NCI-H1092 (cell line): ENCODE measurements at regions not wholly inside any gene's neighbourhood (a gene's known extent, or its start where the extent isn't known, plus 50 kb on each side); places are given as distances from the start of the nearest gene placed in this dataset.
"Not testable (repeated sequence)": the region's sequence is repeated elsewhere in the genome, so short reads cannot be mapped to it uniquely, and the experiment has no call there.

Experiments
- DNase-seq: peaks from one replicate; lab custom pipeline; 2025; lab: John Stamatoyannopoulos, UW

DNA sequence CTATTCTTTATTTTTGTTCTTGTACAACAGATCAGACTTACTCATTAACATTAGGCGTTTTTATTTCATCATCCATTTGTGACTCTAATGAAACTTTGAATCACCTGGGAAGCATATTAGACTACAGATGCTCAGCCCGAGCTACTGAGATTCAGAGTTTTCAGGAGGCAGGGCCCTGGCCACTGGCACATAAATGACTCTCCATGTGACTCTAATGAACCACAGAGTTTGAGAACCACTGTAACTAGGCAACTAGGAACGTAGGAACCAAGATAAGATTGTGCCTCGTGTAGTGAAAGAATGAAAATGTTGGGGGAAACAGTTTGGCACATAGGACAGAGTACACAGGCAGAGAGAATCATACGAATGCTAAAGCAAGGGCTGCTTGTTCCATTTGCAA, 405.9 kb upstream of the BTBD3 start:
- no peak for DNase-seq

DNA sequence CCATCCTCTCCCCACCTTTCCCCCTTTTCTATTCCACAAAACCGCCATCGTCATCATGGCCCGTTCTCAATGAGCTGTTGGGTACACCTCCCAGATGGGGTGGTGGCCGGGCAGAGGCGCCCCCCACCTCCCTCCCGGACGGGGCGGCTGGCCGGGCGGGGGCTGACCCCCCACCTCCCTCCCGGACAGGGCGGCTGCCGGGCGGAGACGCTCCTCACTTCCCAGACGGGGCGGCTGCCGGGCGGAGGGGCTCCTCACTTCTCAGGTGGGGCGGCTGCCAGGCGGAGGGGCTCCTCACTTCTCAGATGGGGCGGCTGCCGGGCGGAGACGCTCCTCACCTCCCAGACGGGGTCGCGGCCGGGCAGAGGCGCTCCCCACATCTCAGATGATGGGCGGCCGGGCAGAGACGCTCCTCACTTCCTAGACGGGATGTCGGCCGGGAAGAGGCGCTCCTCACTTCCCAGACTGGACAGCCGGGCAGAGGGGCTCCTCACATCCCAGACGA, 404.4 kb upstream of the BTBD3 start:
- DNase-seq, result not testable (repeated sequence)

DNA sequence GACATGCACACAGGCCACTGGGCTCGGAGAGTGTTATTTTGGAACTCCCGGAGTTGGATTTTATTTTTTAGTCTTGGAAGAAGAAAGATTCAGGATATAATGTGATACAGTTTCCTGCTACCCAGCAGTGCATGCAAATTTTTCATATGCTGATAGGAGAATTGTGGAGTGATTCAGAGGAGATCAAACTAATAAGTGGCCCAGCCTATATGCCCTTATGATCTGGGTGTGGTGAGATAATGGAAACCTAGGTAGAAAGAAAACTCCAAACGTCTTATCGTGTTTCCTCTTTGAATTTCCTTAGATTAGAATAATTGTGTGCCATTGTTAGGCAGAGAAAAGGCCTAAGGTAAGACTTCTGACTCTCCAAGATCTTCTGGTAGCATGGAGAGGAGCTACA, 401.2 kb upstream of the BTBD3 start:
- no peak for DNase-seq

DNA sequence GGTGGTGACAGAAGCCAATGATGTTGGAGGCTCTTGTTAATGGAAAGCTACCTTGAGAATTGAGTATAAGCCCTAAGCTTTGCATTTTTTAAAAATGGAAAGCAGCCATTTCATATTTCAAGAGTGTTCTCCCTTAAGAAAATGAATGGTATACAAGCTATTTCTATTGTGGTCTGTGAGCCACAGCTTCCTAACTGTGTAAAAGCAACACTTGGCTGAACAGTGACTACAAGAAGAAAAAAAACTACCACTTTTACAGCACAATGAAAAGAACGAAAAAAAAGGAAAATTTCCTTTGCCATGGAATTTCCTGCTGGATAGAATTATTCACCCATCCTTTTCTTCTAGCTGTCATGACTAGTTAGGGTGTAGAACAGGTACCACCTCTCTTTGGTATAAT, 397.1 kb upstream of the BTBD3 start:
- no peak for DNase-seq

DNA sequence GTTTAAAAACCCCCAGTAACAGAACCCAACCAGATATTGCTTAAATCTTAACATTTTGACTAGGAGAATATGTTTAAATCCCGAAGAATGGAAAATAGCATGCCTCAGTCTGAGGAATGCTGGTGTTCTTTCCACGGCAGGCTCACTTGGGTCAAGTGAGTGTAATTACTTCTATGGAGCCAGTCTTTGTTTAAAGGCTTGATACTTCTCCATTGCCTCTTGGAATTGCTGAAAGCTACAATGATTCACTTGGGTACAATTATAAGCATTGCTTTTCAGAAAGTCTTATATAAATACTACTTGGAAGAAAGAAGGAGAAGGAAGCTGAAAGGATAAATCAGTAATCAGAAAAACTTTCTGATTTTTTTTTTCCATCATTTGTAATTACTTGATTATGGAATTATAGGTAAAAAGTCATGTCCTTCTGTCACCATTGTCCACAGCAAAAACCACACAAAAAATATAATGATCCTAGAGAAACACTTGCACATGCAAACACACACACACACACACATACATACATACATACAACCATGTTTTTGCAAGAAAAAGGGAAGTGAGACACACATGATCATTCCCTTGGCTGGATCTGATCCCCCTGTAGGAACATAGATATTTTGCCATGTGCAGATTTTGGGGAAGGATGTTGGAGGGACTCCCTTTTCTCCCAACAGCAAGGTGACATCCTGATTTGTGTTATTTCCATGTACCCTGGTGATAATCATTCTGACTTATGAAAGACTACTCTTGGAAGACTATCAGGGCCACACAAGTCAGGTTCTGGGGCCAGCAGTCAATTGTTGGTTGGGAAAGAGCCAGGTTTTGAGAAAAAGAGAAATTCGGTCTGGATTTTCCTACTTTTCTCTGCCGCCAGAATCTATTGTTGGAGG, 396.0 kb upstream of the BTBD3 start:
- no peak for DNase-seq

DNA sequence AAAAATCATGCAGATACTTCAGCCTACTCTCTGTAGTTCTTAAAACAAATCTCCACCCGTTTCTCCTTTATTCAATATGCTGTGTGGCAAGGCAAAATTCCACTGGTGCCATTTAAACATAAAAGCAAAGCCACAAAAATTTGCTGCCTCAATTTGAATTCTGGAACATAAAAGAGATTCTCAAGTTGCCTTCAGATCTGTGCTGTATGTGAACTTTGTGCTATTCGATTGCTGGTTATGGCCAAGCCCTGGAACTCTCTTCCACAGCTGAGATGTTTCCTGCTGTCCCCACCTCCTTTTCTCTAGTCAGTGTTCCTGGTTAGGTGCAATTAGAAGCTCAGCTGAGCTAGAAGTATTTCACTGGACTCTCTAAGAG, 395.3 kb upstream of the BTBD3 start:
- no peak for DNase-seq

DNA sequence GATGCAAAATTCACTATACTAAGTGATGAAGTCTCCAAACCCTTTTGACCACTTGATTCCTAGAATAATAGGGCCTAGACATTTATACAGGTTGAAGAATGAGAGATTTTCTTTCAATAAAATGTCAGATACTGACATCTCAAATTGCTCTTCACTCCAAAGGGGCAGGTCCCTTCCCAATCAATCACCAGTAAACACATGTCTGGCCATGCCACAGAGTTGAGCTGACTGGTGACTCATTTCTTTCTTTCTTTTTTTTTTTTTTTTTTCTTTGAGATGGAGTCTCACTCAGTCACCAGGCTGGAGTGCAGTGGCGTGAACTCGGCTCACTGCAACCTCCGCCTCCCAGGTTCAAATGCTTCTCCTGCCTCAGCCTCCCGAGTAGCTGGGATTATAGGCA, 388.6 kb upstream of the BTBD3 start:
- no peak for DNase-seq

DNA sequence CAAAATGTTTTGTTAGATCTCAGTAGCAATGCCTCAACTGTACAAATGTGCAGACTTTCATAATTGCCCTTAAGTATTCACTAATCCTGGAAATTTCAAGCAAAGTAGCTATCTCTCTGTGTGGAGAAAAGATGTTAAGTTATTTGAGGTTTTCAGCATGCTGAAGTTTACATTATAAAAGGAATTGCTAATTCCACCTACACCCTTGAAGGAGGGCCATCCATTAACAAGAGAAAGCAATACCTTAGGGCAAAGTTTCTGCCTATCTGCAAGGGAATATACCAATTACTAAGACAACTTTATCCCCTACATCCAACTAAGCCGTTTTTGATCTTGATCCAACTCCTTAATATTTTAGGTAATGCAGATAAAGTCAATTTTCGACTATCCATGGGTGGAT, 380.7 kb upstream of the BTBD3 start:
- no peak for DNase-seq

DNA sequence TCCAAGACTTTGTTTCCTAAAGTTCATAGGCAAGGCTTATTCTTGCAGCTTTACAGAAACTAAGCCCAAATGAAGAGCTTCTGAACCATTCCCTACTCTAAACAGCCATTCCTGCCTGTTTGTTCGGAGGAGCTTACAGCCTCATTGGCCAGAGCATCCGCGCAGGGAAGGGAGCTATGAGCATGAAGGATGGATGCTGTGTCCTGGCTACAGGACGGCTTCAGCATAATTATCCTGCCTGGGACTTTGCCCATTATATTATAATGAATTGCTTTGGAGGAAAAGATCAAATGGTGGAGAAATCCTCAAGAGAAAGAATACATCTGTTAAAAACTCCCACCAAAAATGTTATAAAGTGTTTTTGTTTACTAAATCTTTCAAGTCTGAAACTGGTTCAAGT, 378.2 kb upstream of the BTBD3 start:
- DNase-seq, result no peak

DNA sequence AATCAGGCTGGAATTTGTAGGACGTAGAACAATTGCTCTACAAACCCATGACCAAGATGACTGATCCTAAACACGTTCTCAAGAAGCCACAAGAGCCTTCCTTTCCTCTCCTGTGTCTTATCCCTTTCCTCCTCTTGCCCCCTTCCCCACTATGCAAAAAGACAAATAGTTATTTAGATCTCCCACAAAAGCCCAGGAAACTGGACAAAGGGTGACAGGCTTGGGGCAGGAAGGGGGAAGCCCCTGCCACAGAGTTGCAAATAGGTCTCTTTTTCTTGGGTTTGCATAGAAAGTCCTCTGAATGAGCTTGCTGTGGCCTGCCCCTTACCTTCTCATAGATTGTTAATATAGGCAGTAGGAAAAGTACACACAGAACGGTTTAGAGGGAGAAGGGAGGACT, 377.1 kb upstream of the BTBD3 start:
- DNase-seq, result no peak

DNA sequence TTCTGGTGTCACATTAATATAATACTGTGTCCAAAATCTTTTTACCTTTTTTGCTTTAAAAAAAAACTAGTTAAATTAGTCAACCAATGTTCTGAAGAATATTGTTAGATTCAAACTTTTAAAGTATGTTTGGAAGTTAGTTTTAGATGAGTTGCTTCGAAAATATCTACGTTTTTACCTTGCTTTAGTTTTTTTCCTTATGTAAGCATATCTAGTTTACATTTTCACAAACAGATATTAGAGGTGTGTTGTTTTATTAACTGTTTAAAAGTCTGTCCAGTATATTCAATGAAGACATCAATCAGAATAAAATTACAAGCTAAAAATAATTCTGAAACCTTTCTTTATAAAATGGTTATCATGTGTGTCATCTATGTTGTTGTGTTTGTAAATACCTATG, 375.0 kb upstream of the BTBD3 start:
- DNase-seq, result no peak

DNA sequence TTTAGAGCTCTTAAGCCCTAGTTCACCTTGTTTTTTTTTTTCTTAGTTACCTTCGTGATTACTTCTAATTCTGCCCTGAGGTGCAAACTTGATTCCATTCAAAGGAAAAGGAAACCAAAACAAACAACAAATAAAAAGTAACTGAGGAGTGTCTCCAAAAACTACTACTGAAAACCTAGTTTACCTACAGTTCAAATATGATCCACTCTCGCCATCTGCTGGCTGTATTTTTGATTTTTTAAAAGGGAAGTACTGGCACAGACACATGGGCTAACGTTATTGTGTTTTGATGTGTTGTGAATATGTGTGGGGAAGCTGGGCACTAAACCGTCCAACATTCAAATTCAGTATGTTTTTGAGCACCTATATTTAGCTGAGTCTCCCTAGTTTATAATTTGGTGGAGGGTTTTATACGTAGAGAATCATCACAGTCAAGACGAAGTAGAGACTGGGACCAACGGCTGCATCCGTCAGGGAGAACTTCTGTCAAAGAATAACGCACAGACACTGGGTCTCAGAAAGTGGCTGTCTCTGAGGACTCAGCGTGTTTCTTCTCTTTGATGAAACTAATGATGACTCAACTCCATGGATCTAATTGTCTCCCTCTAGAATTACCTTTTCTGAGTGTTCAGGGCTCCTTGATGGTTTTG, 373.5 kb upstream of the BTBD3 start:
- DNase-seq, result peak; percentile 72

DNA sequence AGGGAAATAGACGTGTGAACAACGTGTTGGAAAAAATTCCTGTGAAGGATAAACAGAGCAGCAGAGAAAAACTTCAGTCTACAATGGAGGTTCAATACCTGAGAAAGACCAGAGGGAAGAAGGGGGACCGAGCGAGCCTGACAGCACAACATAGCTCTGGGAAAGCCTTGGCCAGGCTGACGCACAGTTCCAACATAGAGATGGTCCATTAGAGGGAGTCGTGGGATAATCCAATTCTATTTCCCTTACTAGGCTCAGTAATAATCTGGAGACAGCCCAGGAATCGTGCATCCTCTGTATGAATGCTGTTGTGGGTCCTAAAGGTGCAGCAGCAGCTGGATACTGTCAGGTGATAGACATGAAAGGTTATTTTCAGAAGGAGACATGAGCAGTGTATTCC, 370.8 kb upstream of the BTBD3 start:
- no peak for DNase-seq

DNA sequence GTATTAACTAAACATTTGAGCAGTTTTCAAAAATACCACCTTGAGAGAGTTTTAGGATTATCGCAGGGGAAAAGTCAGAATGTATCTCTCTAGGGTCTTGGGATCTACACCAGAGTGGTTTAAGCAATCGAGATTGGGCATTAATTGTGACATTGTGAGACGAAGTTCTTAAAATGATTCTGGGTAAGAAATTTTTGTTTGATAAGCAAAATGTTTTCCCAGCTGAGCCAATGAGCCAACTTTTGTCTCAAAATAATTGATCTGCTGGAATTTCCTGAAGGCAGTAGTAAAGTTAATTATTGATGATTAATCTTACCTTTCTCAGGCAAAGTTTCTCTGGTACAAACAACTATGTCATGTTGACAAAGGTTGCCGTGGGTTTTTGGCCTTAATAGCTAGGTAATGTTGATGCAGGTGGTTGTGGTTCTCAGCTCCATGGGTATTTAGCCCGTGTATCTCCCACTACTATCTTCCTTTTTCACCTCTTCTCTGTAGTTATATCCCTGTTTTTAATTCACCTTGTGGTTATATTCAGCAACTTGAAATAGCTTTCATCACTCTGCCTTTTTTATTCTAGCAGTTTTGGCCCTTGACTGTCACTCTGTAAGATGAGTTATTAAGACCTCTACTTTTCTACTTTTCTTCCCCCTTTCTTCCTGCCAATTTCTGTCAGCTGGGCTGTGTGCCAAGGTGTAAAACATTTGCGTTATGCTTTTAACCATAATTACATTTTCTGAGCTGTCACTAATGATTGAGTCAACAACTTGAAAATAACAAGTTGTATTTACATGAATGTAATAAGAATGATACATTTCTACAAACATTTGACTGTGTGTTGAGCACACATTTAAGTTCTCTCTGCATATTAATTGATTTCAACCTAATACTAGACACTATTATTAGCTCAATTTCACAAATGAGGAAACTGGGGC, 368.3 kb upstream of the BTBD3 start:
- no peak for DNase-seq

DNA sequence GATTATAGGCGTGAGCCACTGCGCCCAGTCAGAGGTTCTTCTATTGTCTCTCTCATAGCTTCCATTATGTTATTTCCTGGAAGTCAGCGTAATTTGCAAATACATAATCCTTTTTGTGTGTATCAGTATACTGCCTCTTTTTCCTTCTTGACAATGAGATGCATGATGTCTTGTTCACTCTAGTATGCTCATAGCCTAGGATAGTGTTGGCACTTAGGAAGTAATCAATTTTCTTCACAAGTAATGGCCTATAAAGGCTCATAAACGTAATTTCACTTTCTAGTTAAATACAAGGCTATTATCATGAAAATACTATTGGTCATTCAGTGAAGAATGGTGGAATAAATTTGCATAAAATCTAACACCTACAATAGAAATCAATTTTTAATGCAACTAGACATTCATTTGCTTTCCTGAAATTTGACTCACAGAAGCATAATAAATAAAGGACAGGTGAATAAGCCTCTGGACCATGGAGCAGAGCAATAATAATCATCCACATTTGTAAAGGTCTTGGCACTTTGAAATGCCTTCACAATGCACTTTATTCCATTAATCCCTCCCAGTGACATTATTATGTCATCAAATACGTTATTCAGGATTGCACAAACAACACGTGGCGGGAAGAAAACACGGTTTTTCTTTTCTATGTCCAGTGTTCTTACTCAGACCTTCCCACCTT, 366.9 kb upstream of the BTBD3 start:
- DNase-seq, result no peak

DNA sequence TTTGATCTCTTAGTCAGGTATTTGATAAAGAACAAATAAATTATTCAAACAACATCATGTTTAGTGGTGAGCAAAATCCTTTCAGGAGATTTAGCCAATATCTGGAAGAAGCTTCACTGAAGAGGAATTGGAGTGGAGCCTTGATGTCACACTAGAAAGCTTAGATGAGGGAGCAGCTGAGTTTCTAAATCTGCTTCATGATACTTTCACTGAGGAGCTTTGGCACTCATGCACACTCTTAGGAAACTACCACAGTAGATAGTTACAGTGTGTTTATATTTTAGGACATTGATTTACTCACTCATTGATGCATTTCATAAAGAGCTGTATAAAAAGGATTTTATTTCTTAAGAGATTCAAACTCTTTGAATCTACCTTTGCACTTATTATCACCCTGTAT, 366.2 kb upstream of the BTBD3 start:
- no peak for DNase-seq

DNA sequence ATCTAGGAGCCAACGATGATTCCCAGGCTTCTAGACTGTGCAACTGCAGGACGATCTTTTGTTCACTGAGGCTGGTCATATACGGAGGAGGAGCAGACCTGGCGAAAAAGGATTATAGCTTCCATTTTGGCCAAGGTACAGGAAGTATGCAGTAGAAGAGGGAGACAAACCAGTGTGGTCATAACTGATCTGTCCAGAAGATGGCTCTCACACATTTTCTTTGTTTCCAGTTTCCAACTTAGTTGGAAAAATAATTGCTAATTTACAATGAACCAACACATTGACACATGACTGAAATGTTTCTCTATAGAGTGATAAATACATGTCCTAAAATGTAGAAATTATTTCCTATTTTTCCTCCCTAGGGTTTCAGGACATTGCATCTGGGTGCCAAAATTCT, 364.1 kb upstream of the BTBD3 start:
- DNase-seq, result no peak

DNA sequence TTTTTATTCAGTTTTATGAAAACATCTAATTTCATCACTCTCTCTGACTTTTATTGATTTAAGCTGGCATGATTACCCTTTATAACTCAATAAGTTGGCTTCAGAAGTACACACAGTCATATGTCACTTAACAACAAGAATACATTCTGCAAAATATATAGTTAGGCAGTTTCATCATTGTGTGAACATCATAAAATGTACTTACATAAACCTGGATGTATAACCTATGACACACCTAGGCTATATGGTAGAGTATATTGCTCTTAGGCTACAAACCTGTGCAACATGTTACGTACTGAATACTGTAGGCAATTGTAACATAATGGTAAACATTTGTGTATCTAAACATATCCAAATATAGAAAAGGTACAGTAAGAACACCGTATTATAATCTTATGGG, 362.2 kb upstream of the BTBD3 start:
- no peak for DNase-seq

DNA sequence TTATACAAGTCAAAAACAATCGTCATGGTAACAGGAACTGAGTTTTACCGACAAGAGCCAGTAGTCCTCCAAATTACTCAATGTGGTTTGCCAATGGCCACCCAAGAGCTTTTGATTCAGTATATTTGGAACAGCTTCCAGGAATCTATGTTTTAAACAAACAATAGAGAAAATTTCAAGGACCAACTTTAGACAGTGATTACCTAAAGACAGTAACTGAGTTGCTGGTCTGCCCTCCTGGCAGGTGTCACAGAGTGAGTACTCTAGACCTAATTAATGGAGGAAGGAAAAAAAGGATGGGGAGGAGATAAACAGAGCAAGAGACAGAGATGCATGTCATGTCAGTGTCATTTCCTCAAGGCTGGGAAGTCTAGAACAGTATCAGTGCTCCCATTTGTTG, 361.3 kb upstream of the BTBD3 start:
- DNase-seq, result no peak

DNA sequence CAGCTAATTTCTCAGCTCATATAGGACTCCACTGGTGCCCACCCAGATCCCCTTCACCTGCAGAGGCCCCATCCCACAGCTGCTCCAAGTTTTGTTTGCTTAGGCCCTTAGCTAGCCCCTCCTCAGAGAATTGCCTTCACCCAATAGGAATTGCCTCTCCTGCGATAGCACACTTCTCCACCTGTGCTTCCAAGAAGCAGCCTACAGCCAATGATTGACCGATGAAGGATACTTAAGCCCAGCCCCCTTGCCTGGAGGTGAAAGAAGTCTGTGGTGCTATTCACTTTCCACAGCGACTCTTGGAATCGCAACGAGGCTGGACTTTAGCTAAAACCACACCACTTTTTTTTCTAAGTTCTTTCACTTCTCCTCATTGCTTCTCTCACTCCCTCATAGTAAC, 353.2 kb upstream of the BTBD3 start:
- no peak for DNase-seq

DNA sequence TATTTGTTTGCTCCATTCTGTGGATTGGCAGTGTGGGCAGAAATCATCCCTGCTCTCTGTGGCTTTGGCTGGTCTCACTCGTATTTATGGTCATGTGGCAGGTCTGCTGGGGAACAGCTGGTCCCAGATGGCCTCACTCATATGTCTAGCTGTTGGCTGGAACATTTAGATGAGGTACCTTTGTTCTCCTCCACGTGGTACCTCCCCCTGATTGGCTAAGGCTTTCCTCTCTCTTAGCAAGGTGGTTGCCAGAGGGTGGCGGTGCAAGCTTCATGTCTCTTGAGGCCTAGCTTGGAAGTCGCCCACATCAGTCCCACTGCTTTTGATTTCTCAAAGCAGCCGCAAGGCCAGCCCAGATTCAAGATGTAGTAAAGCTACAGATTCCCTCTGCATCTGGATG, 348.5 kb upstream of the BTBD3 start:
- no peak for DNase-seq

DNA sequence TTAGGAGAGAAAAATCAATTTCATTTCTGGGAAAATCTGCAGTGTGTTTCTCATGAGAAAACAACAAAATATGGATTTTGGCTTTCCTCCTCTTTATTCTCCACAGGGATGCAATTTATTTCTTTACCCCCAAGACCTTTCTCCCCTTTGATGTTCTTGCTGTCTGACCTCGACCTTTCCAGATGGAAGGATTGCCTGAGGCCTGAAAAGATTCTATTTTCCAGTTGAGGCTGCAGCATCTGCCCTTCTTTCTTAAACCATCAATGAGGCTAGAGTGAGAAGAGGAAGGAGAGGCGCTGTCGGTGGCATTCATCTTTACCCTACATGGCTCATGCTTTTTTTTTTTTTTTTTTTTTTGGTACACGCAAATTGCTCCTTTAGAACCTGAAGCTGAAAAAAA, 344.2 kb upstream of the BTBD3 start:
- DNase-seq, result no peak
